Activated T-cell treated with anti-CD3 and anti-CD28 coated beads, Interleukin-2, amount 50 U/mL, for 24 hours (primary cell): ENCODE measurements at regions not wholly inside any gene's neighbourhood (a gene's known extent, or its start where the extent isn't known, plus 50 kb on each side); places are given as distances from the start of the nearest gene placed in this dataset.

ENCODE experiments used
- DNase-seq: peaks from one replicate; pipeline ENCODE4 v3.0.0-alpha.2; 2020
- H3K27ac Mint-ChIP-seq: 2 replicates; pipeline ENCODE4 v1.8.0; 2020; ENCODE audit warnings: mild to moderate bottlenecking, mixed read lengths
- H3K27me3 Mint-ChIP-seq: 2 replicates; pipeline ENCODE4 v1.8.0; 2020; ENCODE audit warnings: mixed read lengths
- H3K36me3 Mint-ChIP-seq: 2 replicates; pipeline ENCODE4 v1.8.0; 2020; ENCODE audit warnings: low read depth, mixed read lengths
- H3K4me1 Mint-ChIP-seq: 2 replicates; pipeline ENCODE4 v1.8.0; 2020; ENCODE audit warnings: low read depth, mixed read lengths
- H3K4me3 Mint-ChIP-seq: 2 replicates; pipeline ENCODE4 v1.8.0; 2020; ENCODE audit warnings: mild to moderate bottlenecking, moderate library complexity, mixed read lengths
- H3K9me3 Mint-ChIP-seq: 2 replicates; pipeline ENCODE4 v1.8.0; 2020; ENCODE audit warnings: mixed read lengths

DNA sequence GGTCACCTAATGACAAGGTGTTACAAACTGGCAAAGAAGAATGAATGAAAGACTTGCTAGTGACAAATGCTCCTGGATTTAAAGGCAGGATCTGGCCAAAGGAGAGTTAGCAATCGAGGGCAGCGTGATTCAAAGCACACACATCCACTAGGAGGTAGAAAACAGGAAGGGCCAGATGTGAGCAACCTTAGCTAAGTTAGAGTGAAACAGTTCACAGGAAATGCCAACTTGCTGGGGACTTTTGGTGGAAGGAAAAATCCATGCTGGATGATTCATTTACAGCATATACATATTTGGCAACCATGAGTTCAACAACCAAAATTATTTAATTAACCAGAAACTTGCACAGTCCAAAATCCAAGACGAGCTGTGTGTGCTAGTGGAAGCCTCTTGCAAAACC lies 276.9 kb downstream of the PTTG2 start:
- no peak for DNase-seq
- no peak overlapping the region for H3K27ac Mint-ChIP-seq

DNA sequence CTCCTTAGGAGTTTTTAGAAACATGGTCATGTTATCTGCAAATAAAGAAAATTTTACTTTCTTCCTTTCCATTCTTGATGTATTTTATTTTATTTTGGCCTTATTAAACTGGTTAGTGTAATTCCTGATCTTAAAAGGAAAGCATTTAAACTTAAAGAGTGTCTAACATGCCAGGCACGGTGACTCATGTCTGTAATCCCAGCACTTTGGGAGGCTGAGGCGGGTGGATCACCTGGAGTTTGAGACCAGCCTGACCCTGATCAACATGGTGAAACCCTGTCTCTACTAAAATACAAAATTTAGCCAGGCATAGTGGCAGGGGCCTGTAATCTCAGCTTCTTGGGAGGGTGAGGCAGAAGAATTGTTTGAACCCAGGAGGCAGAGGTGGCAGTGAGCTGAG lies 281.3 kb downstream of the PTTG2 start:
- no peak for DNase-seq
- no peaks in the 10 kb centered on the region for H3K36me3 Mint-ChIP-seq
- H3K27me3 Mint-ChIP-seq: no peaks in the 10 kb centered on the region
- no peak overlapping the region for H3K4me3 Mint-ChIP-seq
- H3K27ac Mint-ChIP-seq: no peak overlapping the region
- no peaks in the 10 kb centered on the region for H3K9me3 Mint-ChIP-seq
- H3K4me1 Mint-ChIP-seq: peaks cover 12% of the 10 kb centered on the region

More for the DNA sequence above, 276.9 kb downstream of the PTTG2 start:
- Mint-ChIP-seq H3K9me3 (no peaks in the 10 kb centered on the region), H3K36me3 (no peaks in the 10 kb centered on the region), H3K27me3 (no peaks in the 10 kb centered on the region), H3K4me3 (no peak overlapping the region), H3K4me1 (peaks cover 8% of the 10 kb centered on the region)

DNA sequence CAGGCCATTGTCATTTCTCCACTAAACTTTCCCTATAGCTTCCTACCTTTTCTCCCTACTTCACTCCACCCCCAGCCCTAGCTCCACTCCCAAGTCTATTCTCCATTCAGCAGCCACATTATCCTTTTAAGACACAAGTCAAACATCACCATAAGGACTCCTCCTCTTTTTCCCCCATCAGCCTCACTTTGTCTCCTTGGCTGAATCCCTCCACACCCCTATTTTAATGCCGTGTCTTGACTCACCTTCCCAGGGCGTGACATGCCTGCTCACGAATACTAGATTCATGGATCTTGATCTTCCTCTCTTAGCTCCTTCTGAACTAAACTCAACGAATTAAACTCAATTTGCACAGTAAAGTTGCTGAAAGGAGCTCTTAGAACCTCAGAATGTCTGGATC lies 281.9 kb downstream of the PTTG2 start:
- Mint-ChIP-seq H3K36me3 (no peaks in the 10 kb centered on the region), H3K4me1 (peaks cover 10% of the 10 kb centered on the region), H3K9me3 (no peaks in the 10 kb centered on the region), H3K27me3 (no peaks in the 10 kb centered on the region), H3K27ac (no peak overlapping the region), H3K4me3 (no peak overlapping the region)
- DNase-seq: no peak

DNA sequence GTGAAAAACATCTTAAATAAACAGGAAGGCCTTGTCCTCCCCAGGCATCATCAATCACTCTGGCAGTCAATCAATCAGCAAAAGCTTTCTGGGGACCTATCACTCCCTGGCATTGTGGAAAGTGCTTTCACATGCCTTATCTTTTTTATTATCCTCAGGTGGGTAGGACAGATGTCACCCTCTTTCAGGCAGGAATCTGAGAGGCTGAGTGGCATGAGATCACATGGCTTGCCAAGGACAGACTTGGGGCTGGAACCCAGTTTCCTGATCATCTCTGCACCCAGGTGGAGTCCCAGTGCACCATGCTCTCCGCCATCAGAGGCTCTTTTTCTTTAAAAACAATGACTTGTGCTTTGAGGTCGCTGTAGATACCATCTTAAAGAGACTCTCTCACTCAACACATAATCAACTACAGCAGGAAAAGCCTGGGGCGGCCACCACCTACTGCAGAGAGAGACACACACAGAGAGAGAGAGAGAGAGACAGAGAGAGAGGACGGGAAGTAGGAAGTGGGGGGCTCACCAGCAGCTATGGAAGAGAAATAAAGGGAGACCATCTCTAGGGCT lies 282.7 kb downstream of the PTTG2 start:
- DNase-seq: no peak
- peaks cover 10% of the 10 kb centered on the region for H3K4me1 Mint-ChIP-seq
- H3K27me3 Mint-ChIP-seq: no peaks in the 10 kb centered on the region
- no peak overlapping the region for H3K4me3 Mint-ChIP-seq
- no peaks in the 10 kb centered on the region for H3K36me3 Mint-ChIP-seq
- no peak overlapping the region for H3K27ac Mint-ChIP-seq
- H3K9me3 Mint-ChIP-seq: peaks cover 2% of the 10 kb centered on the region

- H3K4me3 Mint-ChIP-seq: no peak overlapping the region
- H3K9me3 Mint-ChIP-seq: peaks cover 2% of the 10 kb centered on the region
- H3K4me1 Mint-ChIP-seq: peaks cover 10% of the 10 kb centered on the region
- no peaks in the 10 kb centered on the region for H3K27me3 Mint-ChIP-seq
- H3K27ac Mint-ChIP-seq: no peak overlapping the region
- H3K36me3 Mint-ChIP-seq: no peaks in the 10 kb centered on the region
- DNase-seq: no peak
Observed at GRCh38 chr4:38243388-38244053, 283.3 kb downstream of the PTTG2 start.

DNA sequence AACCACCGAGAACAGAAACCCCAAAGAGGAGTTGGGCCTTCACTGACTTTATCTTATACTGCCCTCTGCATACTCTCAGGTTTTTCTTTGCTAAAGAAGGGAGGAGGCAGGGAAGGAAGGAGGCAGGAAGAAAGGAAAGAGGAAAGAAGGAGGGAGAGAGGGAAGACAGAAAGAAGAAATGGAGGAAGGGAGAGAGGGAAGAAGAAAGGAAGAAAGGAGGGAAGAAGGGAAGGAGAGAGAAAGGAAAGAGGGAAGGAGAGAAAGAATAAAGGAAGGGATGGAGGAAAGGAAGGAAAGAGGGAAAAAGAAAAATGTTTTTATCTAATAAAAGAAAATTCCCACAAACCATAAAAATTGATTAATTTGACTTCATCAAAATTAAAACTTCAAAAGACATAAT lies 294.6 kb downstream of the PTTG2 start:
- H3K4me3 Mint-ChIP-seq: no peak overlapping the region
- no peak overlapping the region for H3K27ac Mint-ChIP-seq
- H3K9me3 Mint-ChIP-seq: peaks cover 16% of the 10 kb centered on the region
- H3K27me3 Mint-ChIP-seq: peaks cover 4% of the 10 kb centered on the region
- no peaks in the 10 kb centered on the region for H3K4me1 Mint-ChIP-seq
- DNase-seq: no peak
- peaks cover 7% of the 10 kb centered on the region for H3K36me3 Mint-ChIP-seq

DNA sequence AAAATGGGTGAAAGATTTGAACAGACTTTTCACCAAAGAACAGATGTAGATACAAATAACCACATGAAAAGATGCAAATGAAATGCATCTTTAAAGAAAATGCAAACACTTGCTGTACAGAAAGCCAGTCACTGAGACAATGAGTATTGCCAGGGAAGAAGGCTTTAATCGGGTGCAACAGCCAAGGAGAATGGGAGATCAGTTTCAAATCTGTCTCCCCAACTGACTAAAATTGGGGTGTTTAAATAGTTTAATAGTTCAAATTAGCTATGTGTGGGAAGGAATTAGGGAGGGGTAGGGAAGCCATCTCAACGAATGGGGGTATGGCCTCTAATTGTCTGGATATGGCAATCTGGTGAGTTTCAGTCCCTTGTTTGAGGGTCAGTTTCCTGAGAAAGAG lies 295.4 kb downstream of the PTTG2 start:
- H3K4me1 Mint-ChIP-seq: no peaks in the 10 kb centered on the region
- H3K27me3 Mint-ChIP-seq: peaks cover 4% of the 10 kb centered on the region
- DNase-seq: no peak
- H3K27ac Mint-ChIP-seq: no peak overlapping the region
- H3K9me3 Mint-ChIP-seq: peaks cover 13% of the 10 kb centered on the region
- no peak overlapping the region for H3K4me3 Mint-ChIP-seq
- H3K36me3 Mint-ChIP-seq: peaks cover 7% of the 10 kb centered on the region

- no peak for DNase-seq
- Mint-ChIP-seq H3K4me3 (no peak overlapping the region), H3K4me1 (peaks cover 4% of the 10 kb centered on the region), H3K27me3 (no peaks in the 10 kb centered on the region), H3K9me3 (no peaks in the 10 kb centered on the region), H3K36me3 (no peaks in the 10 kb centered on the region), H3K27ac (no peak overlapping the region)
Observed at GRCh38 chr4:38266616-38267015, 306.4 kb downstream of the PTTG2 start.

DNA sequence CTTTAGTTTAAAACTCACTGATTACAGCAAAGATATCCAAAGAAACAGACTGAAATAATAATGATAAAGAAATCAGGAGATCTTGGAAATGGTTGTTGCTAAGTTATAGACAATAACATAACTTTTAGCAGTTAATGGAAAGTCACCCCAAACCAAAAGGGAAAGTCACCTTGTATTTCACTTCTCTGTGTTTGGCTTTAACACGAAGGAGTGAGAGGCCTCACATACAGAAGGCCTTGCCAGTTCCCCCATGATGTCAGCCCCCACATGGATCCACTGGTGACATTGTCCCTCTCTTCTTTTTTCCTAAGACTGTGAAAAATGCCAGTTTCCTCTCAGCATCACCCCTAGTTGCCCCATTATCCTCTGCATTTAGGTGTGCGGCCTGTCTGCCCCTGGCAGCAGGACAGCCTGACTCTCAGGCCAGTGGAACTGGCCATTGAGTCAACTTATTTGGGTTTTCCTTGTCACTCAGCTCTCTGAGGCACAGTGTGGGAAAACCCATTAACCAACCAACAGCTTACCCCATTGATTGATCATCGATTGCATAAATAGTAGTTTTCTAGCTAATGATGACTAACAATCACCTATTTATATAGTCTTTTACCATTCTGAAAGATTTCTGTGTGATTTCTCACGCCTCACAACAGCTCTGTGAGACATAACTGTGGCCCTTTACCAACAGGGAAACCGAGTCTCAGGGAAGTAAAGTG lies 308.1 kb downstream of the PTTG2 start:
- no peaks in the 10 kb centered on the region for H3K36me3 Mint-ChIP-seq
- no peak for DNase-seq
- peaks cover 4% of the 10 kb centered on the region for H3K4me1 Mint-ChIP-seq
- H3K4me3 Mint-ChIP-seq: no peak overlapping the region
- no peak overlapping the region for H3K27ac Mint-ChIP-seq
- no peaks in the 10 kb centered on the region for H3K9me3 Mint-ChIP-seq
- H3K27me3 Mint-ChIP-seq: no peaks in the 10 kb centered on the region

DNA sequence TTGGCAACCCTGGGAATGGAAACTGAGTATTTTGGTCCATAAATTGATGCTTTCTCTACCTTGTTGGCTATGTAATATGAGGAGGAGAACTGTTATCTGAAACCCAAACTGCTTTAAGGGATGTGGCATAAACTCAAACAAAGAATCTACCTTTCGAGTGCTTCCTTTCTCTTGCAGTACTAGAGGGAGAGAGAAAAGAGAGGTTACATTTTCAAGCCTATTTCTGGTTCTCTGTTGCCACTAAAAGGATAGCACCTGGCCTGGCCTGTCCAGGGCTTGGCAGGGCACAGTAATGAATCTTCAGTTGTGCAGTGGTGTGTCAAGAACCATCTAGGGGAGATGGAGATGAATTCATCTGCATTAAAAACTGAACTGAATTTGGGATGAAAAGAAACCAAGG lies 308.6 kb downstream of the PTTG2 start:
- Mint-ChIP-seq H3K27me3 (no peaks in the 10 kb centered on the region), H3K9me3 (no peaks in the 10 kb centered on the region), H3K27ac (no peak overlapping the region), H3K36me3 (no peaks in the 10 kb centered on the region), H3K4me3 (no peak overlapping the region), H3K4me1 (peaks cover 4% of the 10 kb centered on the region)
- DNase-seq: no peak

GRCh38 chr4:38273407-38273806 lies 313.2 kb downstream of the PTTG2 start:
- H3K36me3 Mint-ChIP-seq: no peaks in the 10 kb centered on the region
- no peaks in the 10 kb centered on the region for H3K27me3 Mint-ChIP-seq
- H3K9me3 Mint-ChIP-seq: peaks cover 5% of the 10 kb centered on the region
- H3K4me3 Mint-ChIP-seq: no peak overlapping the region
- no peak overlapping the region for H3K27ac Mint-ChIP-seq
- H3K4me1 Mint-ChIP-seq: peaks cover 3% of the 10 kb centered on the region
- DNase-seq: no peak

DNA sequence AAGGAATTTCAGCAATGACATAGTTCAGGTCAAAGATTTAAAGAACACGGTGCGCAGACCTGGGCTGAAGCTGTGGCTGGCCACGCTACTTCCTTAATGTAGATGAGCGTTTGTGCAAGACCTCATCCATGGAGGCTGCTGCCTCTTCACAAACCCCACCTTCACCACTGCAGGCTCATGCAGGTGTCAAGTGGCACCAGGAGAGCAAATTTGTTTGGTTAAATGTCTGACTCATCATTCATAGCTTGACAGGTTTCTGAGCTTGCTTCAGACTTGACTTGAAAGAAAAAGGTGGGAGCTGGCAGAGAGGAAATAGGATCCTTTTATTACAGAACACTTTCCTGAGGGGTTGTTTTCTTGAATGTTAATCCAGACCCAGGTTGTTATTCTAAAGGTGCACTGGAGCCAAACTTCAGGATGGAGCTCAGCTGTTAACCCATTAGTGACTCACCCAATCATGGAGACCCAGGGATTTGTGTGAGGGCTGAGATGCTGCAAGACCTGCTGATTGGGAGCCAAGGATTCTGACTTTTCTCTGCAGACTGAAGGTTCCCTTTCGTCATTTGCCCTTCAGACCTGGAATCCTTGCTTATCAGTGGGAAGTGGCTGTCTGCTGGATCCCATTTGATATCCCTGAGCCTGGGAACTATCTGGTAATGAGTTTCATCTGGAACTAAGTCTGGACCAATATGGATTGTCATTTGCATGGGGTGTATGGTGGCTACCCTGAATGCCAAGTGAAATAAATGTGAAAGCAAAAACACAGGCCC lies 315.3 kb downstream of the PTTG2 start:
- Mint-ChIP-seq H3K4me3 (no peak overlapping the region), H3K4me1 (peaks cover 3% of the 10 kb centered on the region), H3K36me3 (no peaks in the 10 kb centered on the region), H3K27me3 (no peaks in the 10 kb centered on the region), H3K9me3 (peaks cover 5% of the 10 kb centered on the region), H3K27ac (no peak overlapping the region)
- no peak for DNase-seq

DNA sequence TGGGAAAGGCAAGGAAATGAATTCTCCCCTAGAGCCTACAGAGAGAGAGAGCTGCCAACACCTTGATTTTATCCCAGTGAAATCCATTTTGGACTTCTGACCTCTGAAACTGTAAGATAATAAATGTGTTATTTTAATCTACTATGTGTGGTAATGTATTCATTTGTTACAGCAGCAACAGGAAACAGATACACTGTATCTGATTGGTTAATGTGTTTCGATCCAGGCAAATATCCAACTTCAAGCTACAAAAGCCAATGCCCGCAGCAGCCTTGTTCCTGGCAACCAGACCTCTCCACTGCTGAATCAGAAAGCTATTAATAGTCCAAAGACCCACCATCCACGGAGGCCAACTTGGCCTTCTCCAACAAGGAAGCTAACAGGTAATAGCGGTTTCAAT lies 318.1 kb downstream of the PTTG2 start:
- H3K36me3 Mint-ChIP-seq: no peaks in the 10 kb centered on the region
- no peak for DNase-seq
- no peak overlapping the region for H3K27ac Mint-ChIP-seq
- H3K4me3 Mint-ChIP-seq: no peak overlapping the region
- peaks cover 3% of the 10 kb centered on the region for H3K4me1 Mint-ChIP-seq
- no peaks in the 10 kb centered on the region for H3K27me3 Mint-ChIP-seq
- peaks cover 5% of the 10 kb centered on the region for H3K9me3 Mint-ChIP-seq

- Mint-ChIP-seq H3K9me3 (peaks cover 5% of the 10 kb centered on the region), H3K27me3 (no peaks in the 10 kb centered on the region), H3K36me3 (no peaks in the 10 kb centered on the region), H3K4me1 (peaks cover 4% of the 10 kb centered on the region), H3K4me3 (no peak overlapping the region), H3K27ac (no peak overlapping the region)
- DNase-seq: no peak
Observed at GRCh38 chr4:38279077-38279476, 318.9 kb downstream of the PTTG2 start.
